ENCODE measurements at regions not wholly inside any gene's neighbourhood (a gene's known extent, or its start where the extent isn't known, plus 50 kb on each side); places are given as distances from the start of the nearest gene placed in this dataset.

- no peak for TF ChIP-seq CTCF (IDR thresholded peaks at IDR 0.05)
- no peak for TF ChIP-seq POLR2A (IDR thresholded peaks at IDR 0.05)
These were observed 53.6 kb downstream of the BLTP1 start for GRCh38 chr4:122205687-122206086.

All from thyroid gland (tissue), 4 donors.